Activated CD4-positive, CD25-positive, alpha-beta regulatory T cell treated with anti-CD3 and anti-CD28 coated beads, Interleukin-2, amount 50 U/mL, for 16 hours (primary cell): ENCODE measurements at regions not wholly inside any gene's neighbourhood (a gene's known extent, or its start where the extent isn't known, plus 50 kb on each side); places are given as distances from the start of the nearest gene placed in this dataset.

Experiments used
- DNase-seq: peaks from one replicate; pipeline ENCODE4 v3.0.0-alpha.2; 2020; ENCODE audit warnings: low read depth, low spot score

DNA sequence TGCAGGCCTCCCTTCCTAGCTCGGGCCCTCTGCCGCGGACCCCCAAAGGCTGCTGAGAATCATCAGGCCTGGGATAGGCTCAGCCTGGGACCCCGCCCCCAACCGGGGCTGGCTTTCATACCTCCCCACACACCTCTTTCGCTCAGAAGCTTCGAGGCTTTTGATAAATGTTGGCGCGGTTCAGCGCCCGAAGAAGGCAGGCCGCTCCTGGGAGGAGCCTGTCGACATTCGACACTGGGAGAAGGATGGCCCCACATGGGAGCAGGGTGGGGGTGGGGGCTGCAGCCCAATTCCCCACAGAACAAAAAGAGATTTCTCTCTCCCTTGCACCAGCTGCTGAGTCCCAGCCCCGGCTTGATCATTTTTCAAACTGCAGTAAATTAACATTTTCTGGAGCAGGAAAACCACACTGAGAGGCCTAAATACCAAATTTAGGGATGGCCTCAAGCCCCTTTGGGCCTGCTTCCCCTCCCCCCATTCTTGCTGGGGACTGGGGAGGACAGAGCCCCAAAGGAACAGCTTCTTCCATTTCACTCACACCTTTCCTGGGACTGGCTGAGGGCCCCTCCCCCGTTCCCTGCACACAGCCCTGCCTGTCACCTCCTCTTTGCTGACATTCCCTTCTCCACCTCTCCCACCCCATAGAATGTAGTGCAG is 112.9 kb upstream of the PJA1 start:
- DNase-seq = no peak

DNA sequence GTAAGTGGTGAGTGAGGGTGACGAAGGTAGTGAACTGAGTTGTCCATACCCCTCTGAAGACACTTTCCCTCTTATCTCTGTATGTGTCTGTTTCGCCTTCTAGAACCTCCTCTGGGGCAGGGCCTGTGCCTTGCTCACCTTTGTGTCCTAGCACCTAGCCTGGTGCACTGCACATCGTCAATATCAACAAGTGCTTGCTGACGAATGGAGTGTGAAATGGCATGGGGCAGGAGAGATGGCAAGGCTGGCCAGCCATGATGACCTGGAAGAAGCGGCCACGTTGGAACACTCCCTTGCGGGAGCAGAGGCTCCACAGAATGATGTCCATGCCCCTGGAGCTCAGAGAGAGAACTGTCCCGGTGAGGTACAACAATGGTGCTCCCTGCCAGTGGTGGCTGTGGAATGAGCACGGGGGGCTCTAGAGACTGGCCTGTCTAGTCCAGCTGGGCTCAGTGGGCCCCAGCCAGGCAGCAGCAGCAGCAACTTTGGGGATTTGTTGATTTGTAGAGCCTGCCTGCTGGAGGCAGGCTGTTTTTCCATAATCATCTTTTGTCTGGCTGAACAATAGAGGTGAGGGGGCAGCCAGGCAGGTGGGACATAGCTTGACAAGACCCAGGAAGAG is 112.2 kb upstream of the PJA1 start:
- no peak for DNase-seq

DNA sequence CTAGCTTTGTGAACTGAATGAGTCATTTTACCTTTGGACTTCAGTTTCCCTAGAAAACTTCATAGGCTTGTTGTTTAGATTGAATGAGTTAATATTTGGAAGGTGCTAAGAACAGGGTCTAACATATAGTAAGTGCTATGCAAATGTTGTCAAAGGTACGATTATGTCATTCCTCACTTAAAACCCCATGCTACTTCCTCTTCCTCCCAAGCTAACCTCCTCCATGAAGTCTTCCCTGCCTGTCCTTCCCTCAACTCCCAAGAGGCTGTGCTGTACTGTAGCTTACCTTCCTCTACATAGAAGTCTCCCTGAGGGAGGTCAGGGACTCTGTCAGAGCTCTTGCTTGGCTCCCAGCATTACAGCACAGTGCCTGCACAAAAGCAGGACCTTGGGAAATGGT is 103.4 kb upstream of the PJA1 start:
- no peak for DNase-seq

DNA sequence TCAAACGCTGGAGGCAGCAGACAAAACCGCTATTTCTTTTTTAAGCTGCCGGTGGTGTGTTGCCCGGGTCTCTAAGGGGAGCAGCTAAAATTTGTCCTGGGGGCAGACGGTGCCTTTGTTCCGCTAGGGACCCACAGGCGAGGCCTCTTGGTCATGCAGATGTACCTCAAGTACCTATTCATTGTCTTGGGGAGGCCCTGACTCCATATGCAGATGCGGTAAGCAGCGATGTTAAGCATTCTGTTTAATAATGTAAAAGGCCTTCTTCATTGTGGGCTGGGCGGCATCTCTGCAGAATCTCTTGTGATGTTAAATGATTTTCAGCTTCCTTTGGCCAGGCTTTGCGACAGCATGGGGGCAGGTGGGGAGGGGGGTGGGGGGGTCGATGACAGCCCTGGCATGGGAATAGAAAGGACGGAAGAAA is 98.9 kb upstream of the PJA1 start:
- no peak for DNase-seq

DNA sequence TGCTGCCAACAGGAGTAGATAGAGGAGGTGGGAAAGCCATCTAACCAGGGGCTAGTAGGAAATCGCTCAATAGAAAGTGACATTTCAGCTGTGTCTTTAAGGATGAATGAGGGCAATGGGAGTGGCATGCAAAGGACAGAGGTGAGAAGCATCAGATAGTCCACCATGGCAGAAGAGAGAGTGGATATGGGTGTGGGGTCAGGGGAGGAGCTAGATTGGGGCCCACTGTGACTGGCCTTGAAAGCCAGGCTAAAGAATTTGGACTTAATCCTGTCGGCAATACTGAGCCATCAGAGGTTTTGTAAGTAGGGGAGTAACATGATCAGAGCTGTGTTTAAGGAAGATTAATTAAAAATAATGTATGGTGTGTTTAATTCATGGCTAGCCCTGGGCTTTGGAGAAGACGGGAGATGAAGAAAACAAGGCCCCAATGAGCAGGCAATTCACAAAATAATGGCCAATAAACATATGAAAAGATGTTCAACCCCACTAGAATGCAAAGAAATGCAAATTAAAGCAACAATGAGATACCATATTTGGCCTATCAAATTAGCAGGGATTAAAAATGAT is 98.1 kb upstream of the PJA1 start:
- no peak for DNase-seq

DNA sequence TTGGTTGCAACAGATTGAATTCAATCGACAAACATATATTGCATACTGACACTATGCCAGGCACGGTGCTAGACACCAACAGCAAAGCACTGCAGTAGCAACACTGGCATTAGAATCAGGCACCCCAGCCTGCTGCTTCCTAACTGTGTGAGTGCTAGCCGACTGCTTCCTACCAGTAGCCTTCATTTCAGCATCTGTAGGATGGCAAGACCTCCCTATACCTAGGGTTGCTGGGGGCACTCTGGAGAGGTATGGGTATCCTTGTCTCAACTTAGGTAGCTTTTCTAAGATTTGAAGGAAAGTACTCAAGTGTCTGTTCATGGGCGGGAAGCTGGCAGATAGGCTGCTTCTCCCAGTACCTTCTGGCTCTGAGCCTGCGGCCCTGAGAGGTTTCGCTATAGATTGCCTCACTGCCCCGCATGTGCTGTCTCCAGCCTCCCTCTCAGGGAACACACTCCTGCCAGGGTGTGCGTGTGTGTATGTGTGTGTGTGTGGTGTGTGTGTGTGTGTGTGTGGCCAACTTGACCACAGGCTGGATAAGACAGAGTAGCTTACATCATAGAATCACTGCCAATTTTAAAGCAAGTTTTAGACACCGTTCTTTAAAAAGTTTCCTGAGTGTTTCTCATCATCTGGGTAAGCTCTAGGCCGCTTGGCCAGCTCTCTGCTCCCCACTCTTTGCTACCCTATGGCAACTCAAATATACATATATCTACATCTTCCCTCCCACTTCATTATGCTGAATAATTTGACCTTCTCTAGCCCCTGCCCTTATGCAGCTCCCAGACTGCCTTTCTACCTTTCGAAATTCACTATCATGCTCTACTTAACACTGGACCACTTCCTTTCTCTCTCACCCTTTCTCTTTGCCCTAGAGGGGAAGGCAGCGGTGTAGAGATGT is 97.0 kb upstream of the PJA1 start:
- DNase-seq = no peak

DNA sequence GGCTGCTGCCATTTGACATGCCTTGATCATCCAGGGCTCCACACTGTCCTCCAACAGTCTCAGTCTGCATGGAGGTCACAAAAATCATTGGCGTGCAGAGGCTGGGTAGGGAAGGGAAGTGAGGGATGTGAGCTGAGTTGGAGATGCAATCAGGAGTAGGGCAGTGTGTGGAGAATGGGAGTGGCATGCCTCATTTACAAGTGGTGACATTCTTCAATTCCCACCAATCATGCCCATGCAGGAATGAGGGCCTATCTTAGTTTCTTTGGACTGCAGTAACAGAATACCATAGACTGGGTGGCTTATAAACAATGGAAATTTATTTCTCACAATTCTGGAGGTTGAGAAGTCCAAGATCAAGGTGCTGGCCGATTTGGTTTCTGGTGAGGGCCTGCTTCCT is 94.9 kb upstream of the PJA1 start:
- DNase-seq = no peak

DNA sequence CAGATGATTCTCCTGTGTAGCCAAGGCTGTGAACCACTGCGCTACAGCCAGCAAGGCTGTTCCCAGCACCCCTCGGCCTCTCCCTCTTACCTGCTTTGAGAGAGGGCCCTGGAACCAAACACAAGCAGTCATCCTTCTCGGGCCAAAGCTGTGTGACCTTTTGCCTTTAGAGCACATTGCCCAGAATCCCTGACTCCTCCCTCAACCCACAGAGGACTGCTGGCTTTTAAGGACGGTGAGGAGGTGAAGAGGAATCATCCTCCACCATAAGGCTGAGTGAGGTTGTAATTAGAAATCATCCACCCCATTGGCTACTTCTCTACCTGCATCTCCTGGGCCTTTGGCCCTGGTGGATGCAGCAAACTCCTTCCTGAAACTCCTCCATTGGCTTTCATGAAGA is 93.6 kb upstream of the PJA1 start:
- no peak for DNase-seq

DNA sequence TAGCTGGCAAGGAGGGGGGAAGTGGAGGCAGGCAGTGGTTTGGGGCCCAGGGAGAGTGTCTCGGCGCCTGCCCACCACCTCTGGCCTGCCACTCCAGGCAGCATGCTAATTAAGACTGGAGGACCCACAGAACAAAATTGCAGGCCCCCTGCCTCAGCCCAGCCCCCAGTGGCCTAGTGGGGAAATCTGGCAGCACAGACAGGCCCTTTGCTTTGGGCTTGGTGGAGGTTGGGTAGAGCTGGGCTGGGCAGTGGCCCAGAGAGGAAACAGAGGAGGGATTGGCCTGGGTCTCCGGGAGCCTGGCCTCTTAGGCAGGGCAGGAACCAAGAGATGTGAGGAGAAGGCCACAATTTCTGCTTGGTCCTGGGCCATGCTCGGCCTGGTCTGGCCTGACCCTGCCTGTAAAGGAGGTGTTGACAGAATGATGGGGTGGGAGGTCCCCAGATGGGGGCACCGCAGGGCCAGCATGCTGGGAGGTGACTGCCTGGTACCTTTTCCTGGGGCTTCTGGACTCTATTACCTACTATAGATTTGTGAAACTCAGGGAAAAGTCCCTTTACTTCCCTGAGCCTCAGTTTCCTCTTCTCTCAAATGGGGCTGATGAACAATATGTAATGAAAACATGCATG is 92.4 kb upstream of the PJA1 start:
- no peak for DNase-seq

DNA sequence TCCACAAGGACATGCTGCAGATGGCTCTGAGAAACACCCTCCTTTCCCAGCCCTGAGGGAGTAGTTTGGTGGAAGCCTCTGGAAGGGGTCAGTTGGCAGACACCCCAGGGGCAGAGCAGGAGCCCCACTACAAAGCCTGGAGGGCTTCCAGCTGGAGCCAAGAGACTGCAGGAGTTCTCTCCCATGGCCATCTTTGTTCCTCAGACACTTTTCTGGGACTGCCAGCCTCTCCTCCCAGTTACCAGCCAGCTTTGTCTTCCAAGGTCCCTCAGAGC is 91.0 kb upstream of the PJA1 start:
- no peak for DNase-seq

DNA sequence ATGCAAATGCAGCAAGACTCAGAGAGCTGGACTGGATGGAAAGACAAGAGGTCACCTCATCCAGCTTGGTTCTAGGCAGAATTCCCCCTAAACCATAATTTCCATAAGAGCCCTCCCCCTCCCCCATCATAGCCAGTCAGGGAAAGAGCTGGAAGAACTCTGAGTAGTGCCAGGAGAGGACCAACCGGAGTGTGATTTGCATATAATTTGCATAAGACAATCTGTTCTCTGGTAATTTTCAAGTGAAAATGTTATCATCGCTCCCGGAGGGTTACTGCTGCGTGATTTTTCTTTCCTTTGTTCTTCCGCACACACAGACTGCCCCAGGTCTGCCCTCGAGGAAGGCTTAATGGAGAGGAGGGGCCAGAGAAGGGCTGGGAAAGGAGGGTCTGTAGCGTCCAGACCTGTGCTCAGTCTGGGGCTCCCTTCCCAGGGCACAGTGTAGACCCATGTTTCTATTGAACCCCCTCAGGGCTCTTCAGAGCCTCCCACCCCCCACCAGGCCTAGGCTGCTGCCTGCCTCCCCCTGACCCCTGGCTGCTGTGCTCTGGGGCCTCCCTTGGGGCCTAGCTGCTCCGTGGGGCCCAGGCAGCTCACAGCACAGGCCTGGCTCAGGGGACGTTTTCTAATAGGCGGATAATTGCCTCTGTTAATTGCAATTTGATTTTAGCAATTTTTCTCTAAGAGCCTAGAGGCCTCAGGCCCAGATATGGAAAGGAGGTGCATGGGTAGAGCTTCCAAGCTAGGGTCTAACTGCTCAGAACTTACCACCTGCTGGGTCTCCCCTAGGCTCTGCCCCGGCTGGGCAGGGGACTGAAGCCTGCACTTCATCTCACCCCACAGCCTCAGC is 90.4 kb upstream of the PJA1 start:
- DNase-seq = no peak

DNA sequence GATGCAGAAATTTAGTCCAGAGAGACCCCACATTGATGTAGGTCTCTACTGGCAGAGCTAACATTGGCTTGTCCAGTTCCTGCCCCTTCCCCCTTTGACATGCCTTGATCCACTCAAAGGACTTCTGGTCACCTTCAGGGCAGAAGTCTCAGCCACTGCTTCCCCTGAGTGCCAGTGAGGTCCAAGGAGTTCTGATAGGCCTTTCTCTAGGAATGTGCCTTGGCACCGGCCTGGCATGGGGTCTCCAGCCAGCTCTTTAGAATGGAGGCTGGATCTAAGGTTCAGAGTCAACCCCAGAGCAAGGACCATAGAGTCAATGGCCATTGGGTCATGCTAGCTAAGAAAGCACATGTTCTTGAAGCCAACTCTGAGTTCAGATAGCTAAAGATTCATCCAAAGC is 88.6 kb upstream of the PJA1 start:
- no peak for DNase-seq

DNA sequence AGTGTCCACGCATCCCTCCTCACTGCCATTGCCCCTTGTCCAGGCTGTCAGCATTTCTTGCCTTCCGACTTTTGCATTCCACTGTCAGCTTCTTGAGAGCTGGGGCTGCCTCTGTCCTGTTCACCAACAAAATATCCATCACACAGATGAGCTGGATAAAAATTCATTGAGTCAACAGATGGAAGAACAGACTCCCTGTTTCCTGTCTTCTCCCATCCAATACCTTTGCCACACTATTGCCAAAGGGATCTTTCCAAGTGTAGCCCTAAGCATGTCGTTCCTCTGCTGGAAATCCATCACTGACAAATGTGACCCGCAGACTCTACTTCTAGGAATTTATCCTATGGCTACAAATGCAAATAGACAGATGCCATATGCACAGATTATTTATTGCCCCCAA is 78.0 kb upstream of the PJA1 start:
- DNase-seq = no peak

DNA sequence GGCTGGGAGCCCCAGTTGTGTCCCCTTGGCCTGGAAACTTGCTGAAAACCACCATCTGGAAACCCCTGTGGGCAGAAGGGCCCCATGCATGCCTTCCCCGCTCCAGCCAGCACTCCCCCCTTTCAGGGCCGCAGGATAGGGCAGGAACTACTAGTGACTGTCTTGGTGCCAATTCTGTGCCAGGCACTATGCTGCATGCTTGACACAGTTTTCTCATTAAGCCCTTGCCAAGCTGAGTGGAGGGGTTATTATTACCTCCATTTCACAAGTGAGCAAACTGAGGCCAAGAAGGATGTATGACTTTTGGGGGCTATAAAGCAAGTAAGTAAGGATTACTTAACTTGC is 73.6 kb upstream of the PJA1 start:
- DNase-seq = no peak

DNA sequence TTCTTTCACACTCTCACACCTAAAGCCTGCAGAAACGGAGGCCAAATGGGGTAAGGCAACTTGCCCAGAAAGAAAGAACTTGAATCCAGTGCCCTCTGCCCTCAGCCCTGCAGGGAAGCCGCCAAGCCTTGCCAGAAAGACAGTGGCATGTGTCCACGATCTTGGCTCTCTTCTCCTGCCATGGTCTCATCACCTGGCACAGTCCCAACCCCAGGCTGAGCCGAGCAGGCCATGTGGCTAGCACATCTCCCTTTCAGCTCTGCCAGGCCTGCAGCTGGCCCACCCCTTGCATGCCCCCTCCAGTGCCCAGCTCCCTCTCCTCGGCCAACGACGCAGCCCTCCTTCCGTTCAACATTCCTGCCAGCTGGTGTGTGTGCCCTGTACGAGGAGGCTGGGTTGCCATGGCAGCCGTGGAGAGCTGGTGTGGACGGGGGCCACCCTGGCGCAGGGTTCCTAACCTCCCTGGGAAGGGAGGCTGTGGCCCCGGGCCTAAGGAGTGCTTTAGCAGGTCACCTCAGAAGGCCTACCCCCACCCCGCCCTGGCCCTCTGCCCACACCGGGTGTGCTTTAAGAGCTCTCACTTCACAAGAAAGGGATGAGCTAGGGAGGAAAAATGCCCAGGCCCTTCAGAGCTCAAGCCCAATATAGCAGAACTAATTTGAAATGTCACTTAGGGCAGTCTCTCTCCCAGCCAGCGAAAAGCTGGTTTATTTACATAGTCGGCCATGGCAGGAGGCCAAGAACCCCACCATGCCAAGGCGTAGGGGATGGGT is 73.0 kb upstream of the PJA1 start:
- DNase-seq = no peak

DNA sequence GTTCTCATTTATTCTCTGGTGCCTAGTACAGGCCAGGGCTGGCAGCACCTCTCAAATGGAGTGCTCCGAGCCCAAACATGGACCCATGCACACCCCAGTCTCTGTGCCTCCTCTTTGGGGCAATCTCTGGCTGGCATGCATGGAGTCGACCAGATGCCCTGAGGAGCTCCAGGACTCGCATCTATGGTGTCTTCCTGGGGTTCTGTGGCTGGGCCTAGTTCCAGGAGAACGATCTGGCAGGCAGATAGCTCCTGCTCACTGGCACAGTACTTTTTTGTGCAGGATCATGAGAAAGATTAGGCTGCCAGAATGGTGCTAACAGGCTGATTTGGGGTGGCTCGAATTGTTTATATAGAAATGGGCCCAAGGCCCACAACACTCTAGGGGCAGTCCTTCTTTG is 72.0 kb upstream of the PJA1 start:
- DNase-seq = no peak

DNA sequence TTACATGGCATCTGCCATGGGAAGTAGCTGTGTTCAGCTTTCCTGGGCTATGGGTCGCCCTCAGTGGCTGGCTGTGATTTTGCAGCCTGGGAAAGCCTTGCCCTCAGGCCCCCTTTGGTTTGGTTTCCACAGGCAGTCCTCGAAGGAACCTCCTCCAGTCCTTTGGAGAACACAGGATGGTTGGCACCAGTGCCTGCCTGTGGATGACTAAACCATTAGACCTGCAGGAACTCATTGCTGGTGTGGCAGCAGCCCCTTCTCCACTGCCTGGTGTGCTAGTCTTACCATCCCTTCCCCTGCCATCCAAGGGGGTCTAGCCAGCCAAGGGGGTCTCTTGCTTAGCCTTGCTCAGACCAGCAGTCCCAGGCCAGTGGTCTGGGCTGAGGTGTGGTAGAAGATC is 71.4 kb upstream of the PJA1 start:
- DNase-seq = no peak

DNA sequence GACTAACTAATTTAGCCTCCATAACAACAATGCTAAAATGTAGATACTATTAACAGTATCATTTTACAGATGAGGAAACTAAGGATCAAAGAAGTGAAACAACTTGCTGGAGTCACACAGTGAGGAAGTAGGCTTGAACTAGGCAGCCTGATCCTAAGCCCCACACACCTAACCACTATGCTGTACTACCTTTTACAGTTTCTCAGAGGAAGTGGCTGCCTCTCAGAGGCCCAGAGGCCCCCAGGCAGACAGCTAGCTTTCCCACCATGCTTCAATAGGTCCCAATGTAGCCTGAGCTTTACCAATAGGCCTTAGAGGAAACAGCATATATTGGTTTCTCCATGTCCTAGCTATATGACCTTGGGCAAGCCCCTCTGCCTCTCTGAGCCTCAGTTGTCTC is 69.4 kb upstream of the PJA1 start:
- no peak for DNase-seq

DNA sequence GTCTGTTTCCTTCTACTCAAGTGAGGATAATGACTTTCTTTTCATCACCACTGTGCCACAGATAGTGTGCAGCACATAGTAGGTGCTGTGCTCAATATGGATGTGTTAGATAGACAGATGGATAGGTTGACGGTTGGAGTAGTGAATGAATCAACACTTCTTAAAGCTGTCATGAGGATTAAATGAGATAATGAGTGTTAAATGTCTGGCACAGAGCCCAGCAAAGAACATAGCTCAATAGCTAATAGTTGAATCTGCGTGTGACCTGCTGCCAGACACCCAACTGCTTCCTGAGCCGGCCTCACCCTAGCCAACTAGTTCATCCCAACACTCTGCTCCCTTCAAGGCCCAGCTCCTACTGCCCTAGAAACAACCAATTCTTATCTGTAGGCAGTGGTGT is 67.7 kb upstream of the PJA1 start:
- no peak for DNase-seq

DNA sequence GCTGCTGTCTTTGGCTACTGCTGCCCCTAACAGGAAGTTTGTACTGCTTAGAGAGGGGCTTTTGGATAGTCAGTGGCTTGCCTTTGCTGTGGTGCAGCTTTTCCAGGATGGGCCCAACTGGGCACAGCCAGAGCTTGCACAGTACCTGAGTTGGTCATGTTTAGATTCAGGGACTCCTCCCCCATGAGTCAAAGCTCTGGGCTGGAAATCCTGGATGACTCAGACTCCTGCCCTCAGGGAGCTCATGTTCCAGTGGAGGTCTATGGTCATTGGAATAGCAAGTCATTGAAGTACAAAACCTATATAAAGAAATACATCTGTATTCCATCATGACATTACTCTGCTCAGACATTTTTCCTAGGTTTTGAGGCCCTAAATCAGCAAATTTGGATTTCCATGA is 66.7 kb upstream of the PJA1 start:
- DNase-seq = no peak

DNA sequence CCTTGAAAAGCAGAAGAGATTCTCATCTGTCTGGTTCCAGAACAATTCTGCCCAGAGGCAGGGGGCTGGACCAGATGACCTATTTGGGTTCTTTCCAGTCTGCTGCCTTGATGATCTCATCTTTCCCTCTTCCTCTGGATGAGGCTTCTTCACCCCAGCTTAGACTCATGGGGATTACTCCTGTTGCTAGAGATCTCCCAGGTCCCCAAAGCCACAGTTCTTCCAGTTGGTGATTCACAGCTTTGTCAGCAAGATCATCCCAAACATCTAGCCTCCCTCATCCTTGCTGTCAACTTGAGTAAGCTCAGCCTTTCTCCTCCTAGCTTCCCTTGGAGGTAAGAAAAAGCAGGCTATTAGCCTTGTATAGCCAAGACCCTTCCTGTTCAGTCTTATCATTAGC is 64.2 kb upstream of the PJA1 start:
- no peak for DNase-seq
